Suprapubic skin (tissue), 3 donors: ENCODE measurements at regions not wholly inside any gene's neighbourhood (a gene's known extent, or its start where the extent isn't known, plus 50 kb on each side); places are given as distances from the start of the nearest gene placed in this dataset.

Experiments used
- CTCF ChIP-seq, 2 donors: fragments of 200-600 bp in 1 of 2; fragments of 450-650 bp in 1 of 2; sonication (generic) in 1 of 2; IDR thresholded peaks; one replicate each; pipeline ENCODE4 v1.5.1; 2016 to 2019; ENCODE audit warnings: antibody characterized with exemption in 2 of 2, mild to moderate bottlenecking in 1 of 2, moderate library complexity in 1 of 2
- EP300 ChIP-seq: sonication (generic); formaldehyde crosslinking; IDR thresholded peaks from one replicate; pipeline ENCODE4 v1.6.1; 2017; ENCODE audit warnings: antibody characterized with exemption
- POLR2A ChIP-seq, 2 donors: fragments of 450-650 bp; IDR thresholded peaks; one replicate each; pipeline ENCODE4 v1.6.1; 2017; ENCODE audit warnings: antibody characterized with exemption in 2 of 2, mild to moderate bottlenecking in 2 of 2, moderate library complexity in 2 of 2

- TF ChIP-seq CTCF (IDR thresholded peaks at IDR 0.05): no peak
- TF ChIP-seq POLR2A (IDR thresholded peaks at IDR 0.05): no peak
- no peak for TF ChIP-seq EP300
These were observed 70.2 kb downstream of the LRRC30 start for GRCh38 chr18:7301094-7301493.
